ENCODE measurements at regions not wholly inside any gene's neighbourhood (a gene's known extent, or its start where the extent isn't known, plus 50 kb on each side); places are given as distances from the start of the nearest gene placed in this dataset.
"Not testable (repeated sequence)": the region's sequence is repeated elsewhere in the genome, so short reads cannot be mapped to it uniquely, and the experiment has no call there.

- no peak for DNase-seq (ENCODE audit: low read depth in 4 of 4, low spot score in 3 of 4)
These were observed 264.8 kb upstream of the IGFBP7 start for GRCh38 chr4:57374866-57375595.

- DNase-seq (ENCODE audit: low read depth in 4 of 4, low spot score in 3 of 4) = no peak
These were observed 263.8 kb upstream of the IGFBP7 start for GRCh38 chr4:57373991-57374390.

- DNase-seq (ENCODE audit: low read depth in 4 of 4, low spot score in 3 of 4) = no peak
These were observed 261.5 kb upstream of the IGFBP7 start for GRCh38 chr4:57371671-57372070.

GRCh38 chr4:57370691-57371090 lies 260.5 kb upstream of the IGFBP7 start:
- no peak for DNase-seq (ENCODE audit: low read depth in 4 of 4, low spot score in 3 of 4)

GRCh38 chr4:57369446-57369845 lies 259.3 kb upstream of the IGFBP7 start:
- no peak for DNase-seq (ENCODE audit: low read depth in 4 of 4, low spot score in 3 of 4)

- no peak for DNase-seq (ENCODE audit: low read depth in 4 of 4, low spot score in 3 of 4)
These were observed 254.1 kb upstream of the IGFBP7 start for GRCh38 chr4:57364255-57364654.

- DNase-seq (ENCODE audit: low read depth in 4 of 4, low spot score in 3 of 4) = no peak
These were observed 253.2 kb upstream of the IGFBP7 start for GRCh38 chr4:57363346-57363745.

GRCh38 chr4:57360681-57361080 lies 250.5 kb upstream of the IGFBP7 start:
- no peak for DNase-seq (ENCODE audit: low read depth in 4 of 4, low spot score in 3 of 4)

- DNase-seq (ENCODE audit: low read depth in 4 of 4, low spot score in 3 of 4) = no peak
These were observed 245.0 kb upstream of the IGFBP7 start for GRCh38 chr4:57355101-57355665.

GRCh38 chr4:57351731-57352130 lies 241.5 kb upstream of the IGFBP7 start:
- no peak for DNase-seq (ENCODE audit: low read depth in 4 of 4, low spot score in 3 of 4)

GRCh38 chr4:57344296-57344695 lies 234.1 kb upstream of the IGFBP7 start:
- no peak for DNase-seq (ENCODE audit: low read depth in 4 of 4, low spot score in 3 of 4)

GRCh38 chr4:57342411-57342810 lies 232.2 kb upstream of the IGFBP7 start:
- DNase-seq (ENCODE audit: low read depth in 4 of 4, low spot score in 3 of 4) = no peak

- DNase-seq (ENCODE audit: low read depth in 4 of 4, low spot score in 3 of 4) = not testable (repeated sequence)
These were observed 228.7 kb upstream of the IGFBP7 start for GRCh38 chr4:57338861-57339260.

- DNase-seq (ENCODE audit: low read depth in 4 of 4, low spot score in 3 of 4) = no peak
These were observed 223.5 kb upstream of the IGFBP7 start for GRCh38 chr4:57333684-57334083.

GRCh38 chr4:57331959-57332358 lies 221.8 kb upstream of the IGFBP7 start:
- DNase-seq (ENCODE audit: low read depth in 4 of 4, low spot score in 3 of 4) = no peak

- DNase-seq (ENCODE audit: low read depth in 4 of 4, low spot score in 3 of 4) = no peak
These were observed 219.1 kb upstream of the IGFBP7 start for GRCh38 chr4:57329279-57329678.

- no peak for DNase-seq (ENCODE audit: low read depth in 4 of 4, low spot score in 3 of 4)
These were observed 214.6 kb upstream of the IGFBP7 start for GRCh38 chr4:57324673-57325307.

- no peak for DNase-seq (ENCODE audit: low read depth in 4 of 4, low spot score in 3 of 4)
These were observed 210.7 kb upstream of the IGFBP7 start for GRCh38 chr4:57320849-57321248.

- no peak for DNase-seq (ENCODE audit: low read depth in 4 of 4, low spot score in 3 of 4)
These were observed 210.0 kb upstream of the IGFBP7 start for GRCh38 chr4:57320217-57320616.

GRCh38 chr4:57318703-57319102 lies 208.5 kb upstream of the IGFBP7 start:
- DNase-seq (ENCODE audit: low read depth in 4 of 4, low spot score in 3 of 4) = no peak

GRCh38 chr4:57314636-57315035 lies 204.5 kb upstream of the IGFBP7 start:
- DNase-seq (ENCODE audit: low read depth in 4 of 4, low spot score in 3 of 4) = no peak

- no peak for DNase-seq (ENCODE audit: low read depth in 4 of 4, low spot score in 3 of 4)
These were observed 202.1 kb upstream of the IGFBP7 start for GRCh38 chr4:57312296-57312695.

Measured in right renal pelvis (tissue), 4 donors.